PC-3 (cell line): ENCODE measurements at regions not wholly inside any gene's neighbourhood (a gene's known extent, or its start where the extent isn't known, plus 50 kb on each side); places are given as distances from the start of the nearest gene placed in this dataset.
"Not testable (repeated sequence)": the region's sequence is repeated elsewhere in the genome, so short reads cannot be mapped to it uniquely, and the experiment has no call there.

Experiments
- CTCF ChIP-seq: fragments of 300-600 bp; sonication (generic); conservative IDR thresholded peaks from 2 replicates; pipeline ENCODE4 v1.5.1; 2017; ENCODE audit warnings: antibody characterized with exemption, low read depth, mild to moderate bottlenecking, low read length
- EZH2 ChIP-seq: fragments of 300-600 bp; sonication (generic); IDR thresholded peaks from one replicate; pipeline ENCODE4 v1.6.1; 2017; ENCODE audit warnings: antibody characterized with exemption, mild to moderate bottlenecking, low read length; ENCODE audit not compliant: unreplicated experiment
- EZH2phosphoT487 ChIP-seq: fragments of 300-600 bp; sonication (generic); IDR thresholded peaks from 2 replicates; pipeline ENCODE4 v1.6.1; 2018; ENCODE audit warnings: mild to moderate bottlenecking, antibody characterized with exemption, low read length, borderline replicate concordance

- not testable (repeated sequence) for TF ChIP-seq CTCF, EZH2, EZH2phosphoT487
Observed at GRCh38 chr11:89589413-89589812, 98.2 kb upstream of the NOX4 start.
